ENCODE measurements at regions not wholly inside any gene's neighbourhood (a gene's known extent, or its start where the extent isn't known, plus 50 kb on each side); places are given as distances from the start of the nearest gene placed in this dataset.

- DNase-seq (ENCODE audit: low read depth in 1 of 2, low spot score in 1 of 2), result no peak
- WGBS (ENCODE audit: missing lambda C conversion rate), result 34% methylated on average over 11 of the region's 12 CpGs
- Histone ChIP-seq H3K4me2 (no peak overlapping the region), H3K27ac (no peak overlapping the region), H3K9me3 (no peaks in the 10 kb centered on the region), H3K4me3 (no peak overlapping the region), H3K4me1 (no peaks in the 10 kb centered on the region)
- ATAC-seq, result no peak
- ChIA-PET CTCF (no interaction called here), POLR2A (no interaction called here)
- TF ChIP-seq CHD2 (IDR thresholded peaks at IDR 0.05; ENCODE audit: low read length, partially characterized antibody), result no peak
- no peak for FAIRE-seq
These were observed 99.0 kb upstream of the SATB2 start for GRCh38 chr2:199556527-199557285.

- ChIA-PET CTCF (interaction anchor here (0.8 kb wide), 1 partner anchor 31 kb away, joined by 4 read pairs; no protein-coding TSS in a partner anchor), POLR2A (no interaction called here)
These were observed 96.3 kb upstream of the SATB2 start for GRCh38 chr2:199554026-199554425.

GRCh38 chr2:199552141-199552540, 94.4 kb upstream of the SATB2 start:
- POLR2A ChIA-PET, result no interaction called here
- Histone ChIP-seq H3K4me3 (no peak overlapping the region), H3K4me1 (no peaks in the 10 kb centered on the region), H3K4me2 (no peak overlapping the region), H3K27ac (no peak overlapping the region), H3K9me3 (no peaks in the 10 kb centered on the region)
- CTCF ChIA-PET, result no interaction called here
- DNase-seq (ENCODE audit: low read depth in 1 of 2, low spot score in 1 of 2), result no peak
- no peak for TF ChIP-seq USF2 (IDR thresholded peaks at IDR 0.05)
- TF ChIP-seq KDM1A (IDR thresholded peaks at IDR 0.05; ENCODE audit: low read depth), result no peak
- no peak for TF ChIP-seq RFX5 (IDR thresholded peaks at IDR 0.05)
- no peak for TF ChIP-seq NFE2L2 (conservative IDR thresholded peaks at IDR 0.05; ENCODE audit: low read length)
- no peak for ATAC-seq
- 72% methylated on average over 6 of the region's 6 CpGs for WGBS (ENCODE audit: missing lambda C conversion rate)
- FAIRE-seq, result no peak

More at GRCh38 chr2:199554026-199554425, 96.3 kb upstream of the SATB2 start:
- 72% methylated on average over 2 of the region's 2 CpGs for WGBS (ENCODE audit: missing lambda C conversion rate)
- no peak overlapping the region for H3K27ac ChIP-seq
- DNase-seq (ENCODE audit: low read depth in 1 of 2, low spot score in 1 of 2) (no peak), FAIRE-seq (no peak), ATAC-seq (no peak)
- H3K4me3 ChIP-seq, result no peak overlapping the region
- H3K9me3 ChIP-seq, result no peaks in the 10 kb centered on the region
- H3K4me1 ChIP-seq, result no peaks in the 10 kb centered on the region
- no peak overlapping the region for H3K4me2 ChIP-seq
- no peak for TF ChIP-seq CHD4 (IDR thresholded peaks at IDR 0.05; ENCODE audit: borderline replicate concordance)
- TF ChIP-seq NFE2L2 (conservative IDR thresholded peaks at IDR 0.05; ENCODE audit: low read length), result peak; percentile 75
- no peak for TF ChIP-seq CTCF (IDR thresholded peaks at IDR 0.05)
- no peak for TF ChIP-seq BHLHE40 (IDR thresholded peaks at IDR 0.05; ENCODE audit: low read depth, low read length)
- TF ChIP-seq JUN (IDR thresholded peaks at IDR 0.05), result no peak
- TF ChIP-seq POLR2AphosphoS2 (conservative IDR thresholded peaks at IDR 0.05; ENCODE audit: low read length), result no peak
- peak; percentile 85 for TF ChIP-seq MAFK (IDR thresholded peaks at IDR 0.05; ENCODE audit: partially characterized antibody)

- 26% methylated on average over 4 of the region's 4 CpGs for WGBS (ENCODE audit: missing lambda C conversion rate)
- TF ChIP-seq MAFK (IDR thresholded peaks at IDR 0.05; ENCODE audit: partially characterized antibody) (peak; percentile 70), HOXB13 (CRISPR knock-in tag; IDR thresholded peaks at IDR 0.05; ENCODE audit: low read depth) (no peak)
- Histone ChIP-seq H3K27ac (no peak overlapping the region), H3K4me2 (no peak overlapping the region), H3K9me3 (no peaks in the 10 kb centered on the region), H3K4me1 (no peaks in the 10 kb centered on the region), H3K4me3 (no peak overlapping the region)
- DNase-seq (ENCODE audit: low read depth in 1 of 2, low spot score in 1 of 2), result no peak
- FAIRE-seq, result no peak
- ATAC-seq, result no peak
- POLR2A ChIA-PET, result no interaction called here
- CTCF ChIA-PET, result interaction anchor here (1.0 kb wide), 1 partner anchor 11 kb away, joined by 3 read pairs; no protein-coding TSS in a partner anchor
These were observed 86.0 kb upstream of the SATB2 start for GRCh38 chr2:199543606-199544172.

Measured in A549 (cell line).